ENCODE measurements at regions not wholly inside any gene's neighbourhood (a gene's known extent, or its start where the extent isn't known, plus 50 kb on each side); places are given as distances from the start of the nearest gene placed in this dataset.

GRCh38 chr16:52022980-52023379 lies 524.0 kb downstream of the TOX3 start:
- TF ChIP-seq CTCF (conservative IDR thresholded peaks at IDR 0.05; ENCODE audit: low read length) (no peak), EZH2phosphoT487 (IDR thresholded peaks at IDR 0.05; ENCODE audit: borderline replicate concordance, low read depth, low read length) (no peak)

All from OCI-LY7 (cell line).